Cardiac muscle cell (in vitro differentiated cells and primary cell): ENCODE measurements at regions not wholly inside any gene's neighbourhood (a gene's known extent, or its start where the extent isn't known, plus 50 kb on each side); places are given as distances from the start of the nearest gene placed in this dataset.

ENCODE experiments used
- DNase-seq, 2 donors: peaks; one replicate each; pipeline versions ENCODE4 v3.0.0 to v3.0.0-alpha.2; 2010 to 2017; ENCODE audit warnings: low read depth in 1 of 2, low spot score in 1 of 2
- H3K27ac ChIP-seq: fragments of 200-600 bp; sonication (generic); 2 replicates; pipeline ENCODE4 v1.5.1; 2016
- H3K27me3 ChIP-seq: fragments of 200-600 bp; sonication (generic); 2 replicates; pipeline ENCODE4 v1.6.0; 2016; ENCODE audit warnings: control low read depth
- H3K36me3 ChIP-seq: fragments of 200-600 bp; sonication (generic); 2 replicates; pipeline ENCODE4 v1.5.1; 2016; ENCODE audit warnings: control low read depth
- H3K4me1 ChIP-seq: fragments of 200-600 bp; sonication (generic); 2 replicates; pipeline ENCODE4 v1.8.1; 2017; ENCODE audit warnings: low read depth, mild to moderate bottlenecking, mixed run types
- H3K4me3 ChIP-seq: fragments of 200-600 bp; sonication (generic); 2 replicates; pipeline ENCODE4 v1.5.1; 2016; ENCODE audit warnings: mild to moderate bottlenecking
- H3K9me3 ChIP-seq: fragments of 200-600 bp; sonication (generic); 2 replicates; pipeline ENCODE4 v1.5.1; 2017; ENCODE audit warnings: low read depth, mild to moderate bottlenecking, control low read depth
- CTCF ChIP-seq: IDR thresholded peaks from 2 replicates; pipeline ENCODE4 v1.5.1; 2012; ENCODE audit warnings: low read depth, mild to moderate bottlenecking, low read length

DNA sequence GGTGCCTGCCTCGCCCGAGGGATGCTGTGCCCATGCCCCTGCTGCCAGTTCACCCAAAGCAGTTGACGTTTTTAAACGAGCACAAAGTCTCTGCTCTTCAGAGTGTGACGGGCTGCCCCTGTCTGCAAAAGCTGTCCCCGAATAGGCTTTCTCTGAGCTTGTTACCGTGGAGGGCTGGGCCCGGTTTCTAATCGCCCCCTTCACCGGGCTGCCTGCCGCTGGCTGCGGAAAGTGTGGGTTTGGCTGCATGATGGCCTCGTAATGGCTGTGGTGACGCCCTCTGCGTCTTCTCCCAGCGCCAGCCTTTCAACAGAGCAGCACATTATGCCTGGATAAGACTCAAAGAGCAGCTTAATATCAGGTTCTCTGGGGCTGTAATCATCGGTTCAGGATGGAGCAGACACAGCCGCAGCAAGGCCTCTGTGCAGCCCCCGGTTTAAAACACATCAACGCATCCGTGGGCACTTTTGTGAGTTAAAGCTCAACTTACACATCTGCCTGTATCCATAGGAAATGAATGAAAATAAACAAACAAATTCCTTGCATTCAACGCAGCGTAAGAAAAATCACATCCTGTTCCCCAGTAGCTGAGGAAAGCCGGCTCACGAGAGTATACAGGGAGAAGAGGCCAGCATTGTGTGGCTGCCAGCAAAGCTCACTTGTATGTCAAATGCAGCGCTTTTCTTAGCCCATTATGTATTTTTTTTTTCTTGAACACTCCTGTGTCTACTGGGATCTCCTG is 166.4 kb upstream of the SOX1 start:
- no peak overlapping the region for H3K4me3 ChIP-seq
- no peak for DNase-seq
- no peak for TF ChIP-seq CTCF
- no peak overlapping the region for H3K27ac ChIP-seq
- H3K4me1 ChIP-seq, result no peaks in the 10 kb centered on the region
- H3K9me3 ChIP-seq, result no peaks in the 10 kb centered on the region
- H3K36me3 ChIP-seq, result no peaks in the 10 kb centered on the region
- peaks cover 39% of the 10 kb centered on the region for H3K27me3 ChIP-seq

- no peaks in the 10 kb centered on the region for H3K36me3 ChIP-seq
- no peak overlapping the region for H3K27ac ChIP-seq
- H3K4me3 ChIP-seq, result no peak overlapping the region
- peaks cover 33% of the 10 kb centered on the region for H3K27me3 ChIP-seq
- H3K9me3 ChIP-seq, result no peaks in the 10 kb centered on the region
- no peak for DNase-seq
- no peaks in the 10 kb centered on the region for H3K4me1 ChIP-seq
- no peak for TF ChIP-seq CTCF
These were observed 165.6 kb upstream of the SOX1 start for GRCh38 chr13:111901267-111901915.

DNA sequence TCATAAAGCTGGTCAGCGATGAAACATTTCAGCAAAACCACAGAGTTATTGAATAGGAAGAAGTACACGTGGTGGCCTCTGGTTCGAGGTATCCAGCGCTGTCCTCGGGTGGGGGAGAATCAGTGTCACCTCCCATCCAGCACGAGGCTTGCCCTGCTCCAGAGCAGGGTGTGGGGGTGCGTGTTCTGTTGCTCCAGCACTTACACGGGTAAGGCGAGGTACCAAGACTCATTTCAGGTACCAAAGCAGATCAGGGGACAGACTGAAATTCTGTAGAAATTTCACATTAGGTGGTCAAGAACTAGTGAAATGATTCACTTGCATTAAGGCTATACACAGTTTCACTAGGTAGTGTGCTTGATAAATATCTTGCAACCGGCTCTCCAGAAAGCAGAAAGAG is 164.2 kb upstream of the SOX1 start:
- peaks cover 24% of the 10 kb centered on the region for H3K27me3 ChIP-seq
- TF ChIP-seq CTCF, result no peak
- no peak overlapping the region for H3K4me3 ChIP-seq
- no peaks in the 10 kb centered on the region for H3K9me3 ChIP-seq
- H3K27ac ChIP-seq, result no peak overlapping the region
- H3K4me1 ChIP-seq, result no peaks in the 10 kb centered on the region
- no peak for DNase-seq
- H3K36me3 ChIP-seq, result no peaks in the 10 kb centered on the region

DNA sequence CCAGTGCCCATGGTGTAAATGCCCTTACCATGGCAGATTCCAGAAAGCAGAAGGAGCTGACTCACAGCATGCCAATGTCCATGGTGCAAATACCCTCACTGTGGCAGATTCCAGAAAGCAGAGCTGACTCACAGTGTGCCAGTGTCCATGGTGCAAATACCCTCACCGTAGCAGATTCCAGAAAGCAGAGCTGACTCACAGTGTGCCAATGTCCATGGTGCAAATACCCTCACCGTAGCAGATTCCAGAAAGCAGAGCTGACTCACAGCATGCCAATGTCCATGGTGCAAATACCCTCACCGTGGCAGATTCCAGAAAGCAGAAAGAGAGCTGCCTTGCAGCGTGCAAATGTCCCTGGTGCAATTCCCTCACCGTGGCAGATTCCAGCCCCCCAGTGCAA is 163.8 kb upstream of the SOX1 start:
- Histone ChIP-seq H3K36me3 (no peaks in the 10 kb centered on the region), H3K27ac (no peak overlapping the region), H3K4me1 (no peaks in the 10 kb centered on the region), H3K4me3 (no peak overlapping the region), H3K9me3 (no peaks in the 10 kb centered on the region), H3K27me3 (peaks cover 22% of the 10 kb centered on the region)
- no peak for DNase-seq
- no peak for TF ChIP-seq CTCF

GRCh38 chr13:111904166-111904565 is 162.8 kb upstream of the SOX1 start:
- DNase-seq, result no peak
- Histone ChIP-seq H3K4me3 (no peak overlapping the region), H3K27me3 (peaks cover 22% of the 10 kb centered on the region), H3K9me3 (no peaks in the 10 kb centered on the region), H3K36me3 (no peaks in the 10 kb centered on the region), H3K27ac (no peak overlapping the region), H3K4me1 (no peaks in the 10 kb centered on the region)
- TF ChIP-seq CTCF, result no peak
